IMR-90 (cell line): ENCODE measurements at regions not wholly inside any gene's neighbourhood (a gene's known extent, or its start where the extent isn't known, plus 50 kb on each side); places are given as distances from the start of the nearest gene placed in this dataset.

Experiments used
- ATAC-seq: fragments of 200-7000 bp; cut with Tn5 transposase; 2 replicates; pipeline ENCODE4 v1.9.1; 2020; ENCODE audit warnings: low read depth, mild to moderate bottlenecking, moderate library complexity
- BruUV-seq: library from RNA; stranded (reverse); fragments of 400-500 nt; replicated peaks from 2 replicates; lab custom pipeline; 2021; lab: Mats Ljungman, UMichigan
- CTCF ChIA-PET: fragments of 300-600 bp; formaldehyde crosslinking; extraction: SDS; loops from one replicate; lab custom pipeline; 2021; ENCODE audit warnings: antibody characterized with exemption; lab: Yijun Ruan, JAX
- POLR2A ChIA-PET: fragments of 300-600 bp; sonication (Branson Sonifier 250); formaldehyde crosslinking; loops from one replicate; lab custom pipeline; 2022; ENCODE audit warnings: antibody characterized with exemption; ENCODE audit not compliant: unreplicated experiment; lab: Charles Lee
- DNase-seq: peaks from one replicate; pipeline ENCODE4 v3.0.0; 2013
- H2AFZ ChIP-seq: replicated peaks from 2 replicates; pipeline ENCODE3; 2013; ENCODE audit warnings: low read length, mild to moderate bottlenecking; ENCODE audit not compliant: poor library complexity
- H2AK5ac ChIP-seq: 2 replicates; pipeline ENCODE4 v1.6.1; 2013; ENCODE audit warnings: low read depth, low read length, inconsistent platforms
- H2AK9ac ChIP-seq: replicated peaks from 2 replicates; pipeline ENCODE3; 2013; ENCODE audit warnings: mild to moderate bottlenecking, low read depth, low read length, moderate library complexity; ENCODE audit not compliant: poor library complexity
- H2BK120ac ChIP-seq: 2 replicates; pipeline ENCODE4 v1.6.1; 2013; ENCODE audit warnings: low read depth, low read length, inconsistent platforms
- H2BK15ac ChIP-seq: 3 replicates; pipeline ENCODE4 v1.6.1; 2013; ENCODE audit warnings: low read depth, low read length, inconsistent platforms
- H2BK20ac ChIP-seq: 2 replicates; pipeline ENCODE4 v1.6.1; 2013; ENCODE audit warnings: low read depth, mild to moderate bottlenecking, inconsistent platforms, low read length, moderate library complexity
- H2BK5ac ChIP-seq: 2 replicates; pipeline ENCODE4 v1.6.1; 2013; ENCODE audit warnings: mild to moderate bottlenecking, low read depth, low read length, inconsistent platforms; ENCODE audit not compliant: poor library complexity, severe bottlenecking
- H3K14ac ChIP-seq: replicated peaks from 2 replicates; pipeline ENCODE4 v1.6.1; 2013; ENCODE audit warnings: low read depth, low read length, inconsistent platforms
- H3K18ac ChIP-seq: 2 replicates; pipeline ENCODE4 v1.6.1; 2013; ENCODE audit warnings: low read depth, low read length, control low read depth
- H3K23ac ChIP-seq: 2 replicates; pipeline ENCODE4 v1.6.1; 2013; ENCODE audit warnings: low read depth, low read length, inconsistent platforms
- H3K27ac ChIP-seq: 2 replicates; pipeline ENCODE4 v1.5.1; 2013; ENCODE audit warnings: mild to moderate bottlenecking, control low read depth, low read length; ENCODE audit not compliant: insufficient read depth
- H3K27me3 ChIP-seq: 2 replicates; pipeline ENCODE4 v1.6.1; 2013; ENCODE audit warnings: low read length; ENCODE audit not compliant: control insufficient read depth, insufficient read depth
- H3K36me3 ChIP-seq: 2 replicates; pipeline ENCODE4 v1.6.1; 2013; ENCODE audit warnings: low read length, mixed read lengths; ENCODE audit not compliant: control insufficient read depth, insufficient read depth
- H3K4ac ChIP-seq: 2 replicates; pipeline ENCODE4 v1.6.1; 2013; ENCODE audit warnings: low read depth, low read length, inconsistent platforms
- H3K4me1 ChIP-seq: 2 replicates; pipeline ENCODE4 v1.6.1; 2013; ENCODE audit warnings: low read length, mixed read lengths; ENCODE audit not compliant: control insufficient read depth, insufficient read depth
- H3K4me2 ChIP-seq: 2 replicates; pipeline ENCODE4 v1.6.1; 2013; ENCODE audit warnings: low read depth, mild to moderate bottlenecking, control low read depth, low read length, moderate library complexity
- H3K4me3 ChIP-seq: 2 replicates; pipeline ENCODE4 v1.5.1; 2013; ENCODE audit warnings: low read depth, mild to moderate bottlenecking, control low read depth, low read length, moderate library complexity; ENCODE audit not compliant: insufficient read depth
- H3K56ac ChIP-seq: 2 replicates; pipeline ENCODE4 v1.6.1; 2013; ENCODE audit warnings: low read length, inconsistent platforms; ENCODE audit not compliant: insufficient read depth; ENCODE audit errors: extremely low read depth
- H3K79me1 ChIP-seq, 2 experiments: 2 replicates each; pipeline ENCODE4 v1.6.1; 2013; ENCODE audit warnings: low read length in 2 of 2, inconsistent platforms in 1 of 2, low read depth in 1 of 2
- H3K9ac ChIP-seq: 2 replicates; pipeline ENCODE4 v1.6.1; 2013; ENCODE audit warnings: low read depth, low read length, control low read depth
- H3K9me1 ChIP-seq: 2 replicates; pipeline ENCODE4 v1.6.1; 2013; ENCODE audit warnings: low read length, inconsistent platforms; ENCODE audit not compliant: insufficient read depth
- H3K9me3 ChIP-seq: 2 replicates; pipeline ENCODE4 v1.6.1; 2013; ENCODE audit warnings: low read length; ENCODE audit not compliant: control insufficient read depth, insufficient read depth
- H4K20me1 ChIP-seq: 2 replicates; pipeline ENCODE4 v1.6.1; 2013; ENCODE audit warnings: low read length, inconsistent platforms; ENCODE audit not compliant: insufficient read depth
- H4K5ac ChIP-seq: 2 replicates; pipeline ENCODE4 v1.6.1; 2013; ENCODE audit warnings: mild to moderate bottlenecking, low read depth, low read length, control low read depth
- H4K8ac ChIP-seq, 2 experiments: 2 replicates each; pipeline ENCODE4 v1.6.1; 2013; ENCODE audit warnings: low read depth in 2 of 2, low read length in 2 of 2, control low read depth in 1 of 2, inconsistent platforms in 1 of 2
- H4K91ac ChIP-seq: 2 replicates; pipeline ENCODE4 v1.6.1; 2013; ENCODE audit warnings: low read depth, low read length, inconsistent platforms; ENCODE audit not compliant: insufficient read depth
- BHLHE40 ChIP-seq: fragments of 150-350 bp; IDR thresholded peaks from 2 replicates; pipeline ENCODE4 v1.6.1; 2016; ENCODE audit warnings: mild to moderate bottlenecking, low read depth, low read length
- CEBPB ChIP-seq: IDR thresholded peaks from 2 replicates; pipeline ENCODE4 v1.6.1; 2012; ENCODE audit warnings: low read depth, low read length, improper control_type of control experiment
- CHD1 ChIP-seq: IDR thresholded peaks from 2 replicates; pipeline ENCODE4 v1.6.1; 2012; ENCODE audit warnings: low read depth, low read length, improper control_type of control experiment
- FOS ChIP-seq: fragments of 150-350 bp; IDR thresholded peaks from 2 replicates; pipeline ENCODE4 v1.6.1; 2016; ENCODE audit warnings: low read depth, low read length
- MAFK ChIP-seq: IDR thresholded peaks from 2 replicates; pipeline ENCODE4 v1.6.1; 2012; ENCODE audit warnings: low read depth, low read length, improper control_type of control experiment
- MAZ ChIP-seq: IDR thresholded peaks from 2 replicates; pipeline ENCODE4 v1.6.1; 2012; ENCODE audit warnings: low read depth, mild to moderate bottlenecking, low read length, improper control_type of control experiment, moderate library complexity, borderline replicate concordance
- MXI1 ChIP-seq: IDR thresholded peaks from 2 replicates; pipeline ENCODE4 v1.6.1; 2012; ENCODE audit warnings: low read depth, mild to moderate bottlenecking, low read length, moderate library complexity, borderline replicate concordance
- NFE2L2 ChIP-seq: fragments of 150-350 bp; IDR thresholded peaks from 2 replicates; pipeline ENCODE4 v1.6.1; 2016; ENCODE audit warnings: low read depth, mild to moderate bottlenecking, low read length
- POLR2A ChIP-seq: IDR thresholded peaks from 2 replicates; pipeline ENCODE4 v1.6.1; 2012; ENCODE audit warnings: mild to moderate bottlenecking, low read depth, low read length
- RAD21 ChIP-seq: IDR thresholded peaks from 2 replicates; pipeline ENCODE4 v1.6.1; 2012; ENCODE audit warnings: low read length, improper control_type of control experiment
- RCOR1 ChIP-seq: IDR thresholded peaks from 2 replicates; pipeline ENCODE4 v1.6.1; 2012; ENCODE audit warnings: mild to moderate bottlenecking, low read length, improper control_type of control experiment; ENCODE audit not compliant: insufficient replicate concordance
- RFX5 ChIP-seq: IDR thresholded peaks from 2 replicates; pipeline ENCODE4 v1.8.0; 2012; ENCODE audit warnings: low read depth, mild to moderate bottlenecking, low read length, moderate library complexity
- SMC3 ChIP-seq: fragments of 150-350 bp; IDR thresholded peaks from 2 replicates; pipeline ENCODE4 v1.6.1; 2016; ENCODE audit warnings: low read depth, mild to moderate bottlenecking, antibody characterized with exemption, low read length, moderate library complexity
- WGBS, 2 experiments: methylation state at CpG; one replicate each; pipeline versions ENCODE4 v1.1.5 to v1.1.7; 2013; ENCODE audit warnings: missing lambda C conversion rate in 2 of 2; ENCODE audit not compliant: insufficient read length in 1 of 2; ENCODE audit errors: extremely low coverage in 2 of 2; 5-methylcytosine and 5-hydroxymethylcytosine counted together
- dilution Hi-C: fragments of 300-500 bp; cut with HindIII; formaldehyde crosslinking; loops from one replicate; pipeline ENCODE4 v1.14.3; 2018; ENCODE audit warnings: low sequenced_read_pairs; ENCODE audit not compliant: unreplicated experiment
- in situ Hi-C: fragments of 300-500 bp; cut with MboI; formaldehyde crosslinking; loops from 3 replicates; pipeline ENCODE4 v1.14.3; 2019; ENCODE audit warnings: low sequenced_read_pairs, inconsistent platforms, mixed read lengths
- intact Hi-C: fragments of 100-400 bp; cut with micrococcal nuclease; formaldehyde crosslinking; loops from 2 replicates; pipeline ENCODE4 v1.10.0; 2022
- TF ChIP-seq, protein P1 (sequence below): fragments of 150-350 bp; IDR thresholded peaks from 2 replicates; pipeline ENCODE4 v1.6.1; 2017; ENCODE audit warnings: mild to moderate bottlenecking, antibody characterized with exemption, low read length, low read depth
- TF ChIP-seq, protein P2 (sequence below): fragments of 150-350 bp; IDR thresholded peaks from 2 replicates; pipeline ENCODE4 v1.6.1; 2016; ENCODE audit warnings: low read depth, mild to moderate bottlenecking, low read length, moderate library complexity, borderline replicate concordance
- TF ChIP-seq, protein P3 (sequence below): conservative IDR thresholded peaks from 2 replicates; pipeline ENCODE4 v1.5.1; 2012; ENCODE audit warnings: mild to moderate bottlenecking, low read depth, low read length, improper control_type of control experiment

DNA sequence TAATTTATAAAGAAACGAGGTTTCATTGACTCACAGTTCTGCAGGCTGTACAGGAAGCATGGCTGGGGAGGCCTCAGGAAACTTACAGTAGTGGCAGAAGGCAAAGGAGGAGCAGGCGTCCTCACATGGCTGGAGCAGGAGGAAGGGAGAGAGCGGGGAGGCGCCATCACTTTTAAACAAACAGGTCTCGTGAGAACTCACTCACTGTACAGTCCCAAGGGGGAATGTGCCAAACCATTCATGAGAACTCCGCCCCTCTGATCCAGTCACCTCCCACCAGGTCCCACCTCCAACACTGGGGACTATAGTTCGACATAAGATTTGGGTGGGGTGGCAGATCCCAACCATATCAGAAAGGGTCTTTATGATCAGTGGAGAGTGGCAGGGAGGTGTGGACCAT lies 392.4 kb upstream of the TNRC6C start:
- H2BK20ac ChIP-seq = no peak overlapping the region
- no peak overlapping the region for H3K4me2 ChIP-seq
- H3K27ac ChIP-seq = no peak overlapping the region
- H4K91ac ChIP-seq = no peak overlapping the region
- H3K9me3 ChIP-seq = peaks cover 4% of the 10 kb centered on the region; the same call in 1 of the 2 replicates
- no peak overlapping the region for H2AFZ ChIP-seq
- H2AK5ac ChIP-seq = no peak overlapping the region
- TF ChIP-seq RAD21 = no peak
- no peak for TF ChIP-seq CEBPB
- no peak for TF ChIP-seq RCOR1
- no peak for TF ChIP-seq NFE2L2
- no peak for TF ChIP-seq CHD1
- no peak for TF ChIP-seq POLR2A
- no peak for TF ChIP-seq SMC3
- TF ChIP-seq, protein P1, sequence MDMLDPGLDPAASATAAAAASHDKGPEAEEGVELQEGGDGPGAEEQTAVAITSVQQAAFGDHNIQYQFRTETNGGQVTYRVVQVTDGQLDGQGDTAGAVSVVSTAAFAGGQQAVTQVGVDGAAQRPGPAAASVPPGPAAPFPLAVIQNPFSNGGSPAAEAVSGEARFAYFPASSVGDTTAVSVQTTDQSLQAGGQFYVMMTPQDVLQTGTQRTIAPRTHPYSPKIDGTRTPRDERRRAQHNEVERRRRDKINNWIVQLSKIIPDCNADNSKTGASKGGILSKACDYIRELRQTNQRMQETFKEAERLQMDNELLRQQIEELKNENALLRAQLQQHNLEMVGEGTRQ = no peak
- TF ChIP-seq MXI1 = no peak
- TF ChIP-seq RFX5 = no peak
- TF ChIP-seq FOS = no peak
- no peak for TF ChIP-seq BHLHE40
- TF ChIP-seq, protein P2, sequence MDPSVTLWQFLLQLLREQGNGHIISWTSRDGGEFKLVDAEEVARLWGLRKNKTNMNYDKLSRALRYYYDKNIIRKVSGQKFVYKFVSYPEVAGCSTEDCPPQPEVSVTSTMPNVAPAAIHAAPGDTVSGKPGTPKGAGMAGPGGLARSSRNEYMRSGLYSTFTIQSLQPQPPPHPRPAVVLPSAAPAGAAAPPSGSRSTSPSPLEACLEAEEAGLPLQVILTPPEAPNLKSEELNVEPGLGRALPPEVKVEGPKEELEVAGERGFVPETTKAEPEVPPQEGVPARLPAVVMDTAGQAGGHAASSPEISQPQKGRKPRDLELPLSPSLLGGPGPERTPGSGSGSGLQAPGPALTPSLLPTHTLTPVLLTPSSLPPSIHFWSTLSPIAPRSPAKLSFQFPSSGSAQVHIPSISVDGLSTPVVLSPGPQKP = no peak
- no peak for TF ChIP-seq MAZ
- TF ChIP-seq, protein P3, sequence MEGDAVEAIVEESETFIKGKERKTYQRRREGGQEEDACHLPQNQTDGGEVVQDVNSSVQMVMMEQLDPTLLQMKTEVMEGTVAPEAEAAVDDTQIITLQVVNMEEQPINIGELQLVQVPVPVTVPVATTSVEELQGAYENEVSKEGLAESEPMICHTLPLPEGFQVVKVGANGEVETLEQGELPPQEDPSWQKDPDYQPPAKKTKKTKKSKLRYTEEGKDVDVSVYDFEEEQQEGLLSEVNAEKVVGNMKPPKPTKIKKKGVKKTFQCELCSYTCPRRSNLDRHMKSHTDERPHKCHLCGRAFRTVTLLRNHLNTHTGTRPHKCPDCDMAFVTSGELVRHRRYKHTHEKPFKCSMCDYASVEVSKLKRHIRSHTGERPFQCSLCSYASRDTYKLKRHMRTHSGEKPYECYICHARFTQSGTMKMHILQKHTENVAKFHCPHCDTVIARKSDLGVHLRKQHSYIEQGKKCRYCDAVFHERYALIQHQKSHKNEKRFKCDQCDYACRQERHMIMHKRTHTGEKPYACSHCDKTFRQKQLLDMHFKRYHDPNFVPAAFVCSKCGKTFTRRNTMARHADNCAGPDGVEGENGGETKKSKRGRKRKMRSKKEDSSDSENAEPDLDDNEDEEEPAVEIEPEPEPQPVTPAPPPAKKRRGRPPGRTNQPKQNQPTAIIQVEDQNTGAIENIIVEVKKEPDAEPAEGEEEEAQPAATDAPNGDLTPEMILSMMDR = no peak
- TF ChIP-seq MAFK = no peak
- no peak overlapping the region for H3K4me3 ChIP-seq
- intact Hi-C loops (no loop called here), in situ Hi-C loops (no loop called here), dilution Hi-C loops (no loop called here)
- H4K5ac ChIP-seq = no peak overlapping the region
- ATAC-seq (no peak), DNase-seq (no peak)
- H3K36me3 ChIP-seq = no peaks in the 10 kb centered on the region
- no TSS peak for BruUV-seq
- no peaks in the 10 kb centered on the region for H3K79me1 ChIP-seq
- no peak overlapping the region for H4K8ac ChIP-seq
- H3K23ac ChIP-seq = no peak overlapping the region
- 33% methylated on average over 1 of the region's 7 CpGs; no CpG with 5 or more reads in 1 of the 2 experiments for WGBS, 2 experiments
- H2BK5ac ChIP-seq = no peak overlapping the region
- peaks cover 37% of the 10 kb centered on the region for H3K27me3 ChIP-seq
- H3K18ac ChIP-seq = no peak overlapping the region
- H3K14ac ChIP-seq = no peak overlapping the region
- no peak overlapping the region for H2BK120ac ChIP-seq
- H3K56ac ChIP-seq = no peak overlapping the region
- no peaks in the 10 kb centered on the region for H3K9me1 ChIP-seq
- CTCF ChIA-PET = no interaction called here
- POLR2A ChIA-PET = no interaction called here
- H2BK15ac ChIP-seq = no peak overlapping the region
- H3K4me1 ChIP-seq = no peaks in the 10 kb centered on the region
- H3K4ac ChIP-seq = no peak overlapping the region
- H2AK9ac ChIP-seq = no peak overlapping the region
- H4K20me1 ChIP-seq = no peaks in the 10 kb centered on the region
- no peak overlapping the region for H3K9ac ChIP-seq
